ENCODE measurements at regions not wholly inside any gene's neighbourhood (a gene's known extent, or its start where the extent isn't known, plus 50 kb on each side); places are given as distances from the start of the nearest gene placed in this dataset.
A peak's percentile ranks its signal among the peaks of the same experiment; 100 is the strongest.

GRCh38 chr12:105858981-105859710, 279.6 kb downstream of the NUAK1 start:
- H3K4me1 ChIP-seq (ENCODE audit: control insufficient read depth in 2 of 3, insufficient read depth in 2 of 3, low read depth in 1 of 3, low read length in 3 of 3) = no peaks in the 10 kb centered on the region
- no peak for TF ChIP-seq CTCF (IDR thresholded peaks at IDR 0.05; ENCODE audit: borderline replicate concordance, extremely low read depth, insufficient read depth)
- no peaks in the 10 kb centered on the region for H3K36me3 ChIP-seq (ENCODE audit: control insufficient read depth in 2 of 3, insufficient read depth in 3 of 3, low read length in 3 of 3)
- H3K27me3 ChIP-seq (ENCODE audit: control insufficient read depth, insufficient read depth, low read length) = no peaks in the 10 kb centered on the region
- intact Hi-C loops (cut with DNase I) = no loop called here
- H3K4me3 ChIP-seq (ENCODE audit: low read length in 3 of 3) = no peak overlapping the region
- H3K9me3 ChIP-seq (ENCODE audit: control insufficient read depth in 2 of 3, insufficient read depth in 1 of 3, low read length in 3 of 3) = no peaks in the 10 kb centered on the region
- no peak for DNase-seq
- no peak overlapping the region for H3K27ac ChIP-seq (ENCODE audit: low read depth in 2 of 2, low read length in 2 of 2)
- H3K9ac ChIP-seq (ENCODE audit: low read length in 3 of 3) = no peak overlapping the region
- no peak for FAIRE-seq

- intact Hi-C loops (cut with DNase I) = no loop called here
- Histone ChIP-seq H3K36me3 (ENCODE audit: control insufficient read depth in 2 of 3, insufficient read depth in 3 of 3, low read length in 3 of 3) (no peaks in the 10 kb centered on the region), H3K9me3 (ENCODE audit: control insufficient read depth in 2 of 3, insufficient read depth in 1 of 3, low read length in 3 of 3) (no peaks in the 10 kb centered on the region), H3K4me3 (ENCODE audit: low read length in 3 of 3) (no peak overlapping the region), H3K27ac (ENCODE audit: low read depth in 2 of 2, low read length in 2 of 2) (no peak overlapping the region), H3K27me3 (ENCODE audit: control insufficient read depth, insufficient read depth, low read length) (no peaks in the 10 kb centered on the region), H3K4me1 (ENCODE audit: control insufficient read depth in 2 of 3, insufficient read depth in 2 of 3, low read depth in 1 of 3, low read length in 3 of 3) (no peaks in the 10 kb centered on the region), H3K9ac (ENCODE audit: low read length in 3 of 3) (no peak overlapping the region)
- FAIRE-seq (no peak), DNase-seq (peak in 2 of 5 donors; percentile 13 to 48)
- TF ChIP-seq CTCF (IDR thresholded peaks at IDR 0.05; ENCODE audit: borderline replicate concordance, extremely low read depth, insufficient read depth) = no peak
Measured at GRCh38 chr12:105860561-105861207, 278.1 kb downstream of the NUAK1 start.

- Histone ChIP-seq H3K9me3 (ENCODE audit: control insufficient read depth in 2 of 3, insufficient read depth in 1 of 3, low read length in 3 of 3) (no peaks in the 10 kb centered on the region), H3K9ac (ENCODE audit: low read length in 3 of 3) (no peak overlapping the region), H3K27ac (ENCODE audit: low read depth in 2 of 2, low read length in 2 of 2) (no peak overlapping the region), H3K4me1 (ENCODE audit: control insufficient read depth in 2 of 3, insufficient read depth in 2 of 3, low read depth in 1 of 3, low read length in 3 of 3) (no peaks in the 10 kb centered on the region), H3K27me3 (ENCODE audit: control insufficient read depth, insufficient read depth, low read length) (no peaks in the 10 kb centered on the region), H3K4me3 (ENCODE audit: low read length in 3 of 3) (no peak overlapping the region), H3K36me3 (ENCODE audit: control insufficient read depth in 2 of 3, insufficient read depth in 3 of 3, low read length in 3 of 3) (no peaks in the 10 kb centered on the region)
- TF ChIP-seq CTCF (IDR thresholded peaks at IDR 0.05; ENCODE audit: borderline replicate concordance, extremely low read depth, insufficient read depth) = no peak
- intact Hi-C loops (cut with DNase I) = no loop called here
- DNase-seq = no peak
- FAIRE-seq = no peak
Measured at GRCh38 chr12:105861227-105861626, 277.5 kb downstream of the NUAK1 start.

All from kidney (tissue), 13 donors.